ENCODE measurements at regions not wholly inside any gene's neighbourhood (a gene's known extent, or its start where the extent isn't known, plus 50 kb on each side); places are given as distances from the start of the nearest gene placed in this dataset.
"Not testable (repeated sequence)": the region's sequence is repeated elsewhere in the genome, so short reads cannot be mapped to it uniquely, and the experiment has no call there.

DNA sequence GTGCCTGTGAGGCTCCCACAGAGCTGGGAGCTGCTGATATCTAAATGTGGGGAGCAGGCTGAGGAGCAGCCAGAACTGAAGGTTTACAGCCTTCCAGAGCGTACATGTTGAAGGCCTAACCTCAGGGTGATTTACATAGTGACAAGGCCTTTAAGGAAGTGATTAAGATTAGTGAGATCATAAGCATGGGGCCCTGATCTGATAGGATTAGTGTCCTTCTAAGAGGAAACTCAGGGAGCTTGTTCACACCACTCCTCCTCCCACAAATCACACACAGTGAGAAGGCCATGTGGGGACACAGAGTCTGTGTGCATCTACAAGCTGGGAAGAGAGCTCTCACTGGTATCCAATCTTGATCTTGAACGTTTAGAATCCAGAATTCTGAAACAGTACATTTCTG is 92.3 kb upstream of the NBPF6 start:
- H3K27me3 ChIP-seq (replicated peaks in 1 of 2; ENCODE audit: control insufficient read depth in 2 of 2, extremely low read depth in 1 of 2, insufficient read depth in 2 of 2, low read length in 1 of 2) = no peaks in the 10 kb centered on the region
- ChIA-PET CTCF (no interaction called here), POLR2A (no interaction called here)
- no peak overlapping the region for H3K27ac ChIP-seq (ENCODE audit: low read length)
- ATAC-seq (replicated peaks in 1 of 4) = no peak
- no peak for DNase-seq
- H3K4me1 Mint-ChIP-seq = no peaks in the 10 kb centered on the region
- H3K9me3 ChIP-seq = no peaks in the 10 kb centered on the region
- WGBS (ENCODE audit: insufficient coverage) = no CpG with 5 or more reads among the region's 2 CpGs
- no peak overlapping the region for H3K4me3 Mint-ChIP-seq
- no peak overlapping the region for H3K4me3 ChIP-seq (ENCODE audit: control insufficient read depth in 1 of 2, extremely low read depth in 1 of 2, low read length in 1 of 2)
- H3K9me3 Mint-ChIP-seq = peaks cover 0 to 7% (median 2%) of the 10 kb centered on the region in 3 donors
- no peaks in the 10 kb centered on the region for H3K4me1 ChIP-seq (ENCODE audit: control insufficient read depth in 1 of 2, extremely low read depth in 1 of 2, insufficient read depth in 2 of 2, low read length in 2 of 2)
- H3K36me3 Mint-ChIP-seq = no peaks in the 10 kb centered on the region
- peaks cover 22 to 32% of the 10 kb centered on the region in 2 donors for H3K27me3 Mint-ChIP-seq
- no peak overlapping the region for H3K27ac Mint-ChIP-seq
- no peaks in the 10 kb centered on the region for H3K36me3 ChIP-seq (ENCODE audit: control insufficient read depth in 2 of 2, extremely low read depth in 1 of 2, insufficient read depth in 1 of 2, low read length in 1 of 2)

DNA sequence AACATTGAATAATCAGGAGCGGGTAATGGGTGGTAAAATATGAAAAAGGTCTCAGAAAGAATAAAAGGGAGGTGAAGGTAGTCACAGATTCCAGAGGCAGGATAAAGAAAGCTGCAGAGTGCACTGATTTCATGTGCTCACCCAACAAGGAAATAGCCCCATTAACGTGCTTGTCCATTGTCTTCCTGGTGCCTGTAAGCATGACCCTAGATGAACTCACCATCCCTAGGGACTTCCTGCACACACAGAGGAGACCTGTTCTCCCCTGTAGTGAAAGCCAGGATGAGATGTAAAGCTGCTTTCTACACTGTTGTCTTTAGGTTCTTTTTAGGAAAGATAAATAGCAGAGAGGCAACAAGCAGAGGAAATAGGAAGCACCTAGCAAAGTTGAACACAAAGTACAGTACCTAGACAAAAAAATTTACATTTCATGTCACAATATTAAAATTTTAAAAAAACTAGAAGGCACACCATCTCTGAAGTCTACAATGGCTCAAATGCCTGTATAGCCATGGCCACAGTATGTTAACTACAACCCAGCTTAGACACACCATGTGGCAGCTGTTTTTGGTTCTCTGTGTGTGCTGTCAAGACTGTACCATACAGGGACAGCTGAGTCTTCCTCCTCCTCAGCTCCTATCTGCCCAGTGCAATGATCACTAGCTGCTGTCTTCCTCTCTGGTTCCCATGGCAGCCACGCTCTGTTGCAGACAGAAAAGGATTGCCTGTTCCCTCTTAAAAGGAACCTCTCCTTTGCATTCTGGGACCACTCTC is 69.9 kb upstream of the NBPF6 start:
- H3K27ac Mint-ChIP-seq, POLR2A ChIA-PET, H3K9me3 Mint-ChIP-seq: not testable (repeated sequence)

More for the DNA sequence above, 69.9 kb upstream of the NBPF6 start:
- H3K27me3 Mint-ChIP-seq; H3K4me3 ChIP-seq (ENCODE audit: control insufficient read depth in 1 of 2, extremely low read depth in 1 of 2, low read length in 1 of 2); H3K4me3 Mint-ChIP-seq; H3K36me3 Mint-ChIP-seq; ATAC-seq (replicated peaks in 1 of 4); H3K4me1 ChIP-seq (ENCODE audit: control insufficient read depth in 1 of 2, extremely low read depth in 1 of 2, insufficient read depth in 2 of 2, low read length in 2 of 2); H3K27ac ChIP-seq (ENCODE audit: low read length); H3K36me3 ChIP-seq (ENCODE audit: control insufficient read depth in 2 of 2, extremely low read depth in 1 of 2, insufficient read depth in 1 of 2, low read length in 1 of 2); H3K9me3 ChIP-seq; H3K4me1 Mint-ChIP-seq; CTCF ChIA-PET; DNase-seq; H3K27me3 ChIP-seq (replicated peaks in 1 of 2; ENCODE audit: control insufficient read depth in 2 of 2, extremely low read depth in 1 of 2, insufficient read depth in 2 of 2, low read length in 1 of 2): not testable (repeated sequence)
- WGBS (ENCODE audit: insufficient coverage) = no CpG with 5 or more reads among the region's 3 CpGs
